Activated CD8-positive, alpha-beta memory T cell treated with anti-CD3 and anti-CD28 coated beads, Interleukin-2, amount 10 ng/mL, durations not matched to agents 7 days and 5 days (primary cell): ENCODE measurements at regions not wholly inside any gene's neighbourhood (a gene's known extent, or its start where the extent isn't known, plus 50 kb on each side); places are given as distances from the start of the nearest gene placed in this dataset.

ENCODE experiments used
- ATAC-seq: fragments of 150-1000 bp; cut with Tn5 transposase; one replicate; pipeline ENCODE4 v1.10.0; 2021; ENCODE audit warnings: moderate library complexity
- CTCF ChIA-PET: fragments of 350-600 bp; sonication (Branson Sonifier 250); formaldehyde crosslinking; loops from one replicate; lab custom pipeline; 2021; ENCODE audit warnings: antibody characterized with exemption; lab: Charles Lee
- DNase-seq: peaks from one replicate; pipeline ENCODE4 v3.0.0-alpha.2; 2020
- H3K27ac Mint-ChIP-seq: one replicate; pipeline ENCODE4 v1.8.0; 2021; ENCODE audit warnings: mild to moderate bottlenecking, mixed read lengths
- H3K27me3 Mint-ChIP-seq: one replicate; pipeline ENCODE4 v1.8.0; 2021; ENCODE audit warnings: mixed read lengths
- H3K36me3 Mint-ChIP-seq: one replicate; pipeline ENCODE4 v1.8.0; 2021; ENCODE audit warnings: mild to moderate bottlenecking, mixed read lengths
- H3K4me1 Mint-ChIP-seq: one replicate; pipeline ENCODE4 v1.8.0; 2021; ENCODE audit warnings: mixed read lengths
- H3K4me3 Mint-ChIP-seq: one replicate; pipeline ENCODE4 v1.8.0; 2021; ENCODE audit warnings: mild to moderate bottlenecking, moderate library complexity, mixed read lengths
- H3K9me3 Mint-ChIP-seq: one replicate; pipeline ENCODE4 v1.8.0; 2022; ENCODE audit warnings: low read depth, mixed read lengths

GRCh38 chr16:52812678-52813556 is 239.8 kb downstream of the CHD9NB start:
- no peak overlapping the region for H3K27ac Mint-ChIP-seq
- ATAC-seq = no peak
- CTCF ChIA-PET = no interaction called here
- no peak overlapping the region for H3K4me3 Mint-ChIP-seq
- no peaks in the 10 kb centered on the region for H3K36me3 Mint-ChIP-seq
- H3K27me3 Mint-ChIP-seq = no peaks in the 10 kb centered on the region
- no peaks in the 10 kb centered on the region for H3K4me1 Mint-ChIP-seq
- DNase-seq = no peak
- no peaks in the 10 kb centered on the region for H3K9me3 Mint-ChIP-seq

- Mint-ChIP-seq H3K36me3 (no peaks in the 10 kb centered on the region), H3K27ac (no peak overlapping the region), H3K4me3 (no peak overlapping the region), H3K9me3 (peaks cover 2% of the 10 kb centered on the region), H3K4me1 (no peaks in the 10 kb centered on the region), H3K27me3 (no peaks in the 10 kb centered on the region)
- no peak for DNase-seq
- no peak for ATAC-seq
- CTCF ChIA-PET = no interaction called here
Measured at GRCh38 chr16:52805559-52806168, 247.0 kb downstream of the CHD9NB start.

GRCh38 chr16:52800432-52800831 is 252.3 kb downstream of the CHD9NB start:
- Mint-ChIP-seq H3K27ac (no peak overlapping the region), H3K36me3 (no peaks in the 10 kb centered on the region), H3K9me3 (no peaks in the 10 kb centered on the region), H3K27me3 (no peaks in the 10 kb centered on the region), H3K4me3 (no peak overlapping the region), H3K4me1 (no peaks in the 10 kb centered on the region)
- CTCF ChIA-PET = no interaction called here
- DNase-seq (no peak), ATAC-seq (no peak)

GRCh38 chr16:52799149-52799548 is 252.2 kb upstream of the TOX3 start:
- H3K4me1 Mint-ChIP-seq = no peaks in the 10 kb centered on the region
- CTCF ChIA-PET = no interaction called here
- no peak overlapping the region for H3K4me3 Mint-ChIP-seq
- no peaks in the 10 kb centered on the region for H3K36me3 Mint-ChIP-seq
- H3K27ac Mint-ChIP-seq = no peak overlapping the region
- ATAC-seq = no peak
- no peaks in the 10 kb centered on the region for H3K27me3 Mint-ChIP-seq
- DNase-seq = no peak
- no peaks in the 10 kb centered on the region for H3K9me3 Mint-ChIP-seq

- no peak overlapping the region for H3K4me3 Mint-ChIP-seq
- ATAC-seq (no peak), DNase-seq (no peak)
- CTCF ChIA-PET = no interaction called here
- H3K27me3 Mint-ChIP-seq = no peaks in the 10 kb centered on the region
- H3K9me3 Mint-ChIP-seq = no peaks in the 10 kb centered on the region
- H3K36me3 Mint-ChIP-seq = no peaks in the 10 kb centered on the region
- H3K4me1 Mint-ChIP-seq = no peaks in the 10 kb centered on the region
- H3K27ac Mint-ChIP-seq = no peak overlapping the region
Measured at GRCh38 chr16:52787709-52788108, 240.8 kb upstream of the TOX3 start.

GRCh38 chr16:52786091-52786490 is 239.1 kb upstream of the TOX3 start:
- Mint-ChIP-seq H3K4me3 (no peak overlapping the region), H3K27ac (no peak overlapping the region), H3K27me3 (no peaks in the 10 kb centered on the region), H3K4me1 (no peaks in the 10 kb centered on the region), H3K36me3 (no peaks in the 10 kb centered on the region), H3K9me3 (no peaks in the 10 kb centered on the region)
- DNase-seq (no peak), ATAC-seq (no peak)
- CTCF ChIA-PET = no interaction called here

- no peak for ATAC-seq
- H3K9me3 Mint-ChIP-seq = no peaks in the 10 kb centered on the region
- H3K4me1 Mint-ChIP-seq = no peaks in the 10 kb centered on the region
- H3K27ac Mint-ChIP-seq = no peak overlapping the region
- H3K27me3 Mint-ChIP-seq = no peaks in the 10 kb centered on the region
- H3K4me3 Mint-ChIP-seq = no peak overlapping the region
- CTCF ChIA-PET = no interaction called here
- H3K36me3 Mint-ChIP-seq = no peaks in the 10 kb centered on the region
- no peak for DNase-seq
Measured at GRCh38 chr16:52785653-52786052, 238.7 kb upstream of the TOX3 start.

- Mint-ChIP-seq H3K9me3 (no peaks in the 10 kb centered on the region), H3K36me3 (no peaks in the 10 kb centered on the region), H3K4me3 (no peak overlapping the region), H3K4me1 (no peaks in the 10 kb centered on the region), H3K27ac (no peak overlapping the region), H3K27me3 (no peaks in the 10 kb centered on the region)
- ATAC-seq = no peak
- CTCF ChIA-PET = no interaction called here
- no peak for DNase-seq
Measured at GRCh38 chr16:52783616-52784015, 236.7 kb upstream of the TOX3 start.

GRCh38 chr16:52781005-52781630 is 234.2 kb upstream of the TOX3 start:
- H3K36me3 Mint-ChIP-seq = no peaks in the 10 kb centered on the region
- no peaks in the 10 kb centered on the region for H3K4me1 Mint-ChIP-seq
- H3K27me3 Mint-ChIP-seq = no peaks in the 10 kb centered on the region
- DNase-seq (no peak), ATAC-seq (no peak)
- H3K9me3 Mint-ChIP-seq = no peaks in the 10 kb centered on the region
- CTCF ChIA-PET = no interaction called here
- H3K27ac Mint-ChIP-seq = no peak overlapping the region
- no peak overlapping the region for H3K4me3 Mint-ChIP-seq

- no peak overlapping the region for H3K4me3 Mint-ChIP-seq
- H3K9me3 Mint-ChIP-seq = no peaks in the 10 kb centered on the region
- ATAC-seq (no peak), DNase-seq (no peak)
- CTCF ChIA-PET = no interaction called here
- no peaks in the 10 kb centered on the region for H3K27me3 Mint-ChIP-seq
- H3K27ac Mint-ChIP-seq = no peak overlapping the region
- no peaks in the 10 kb centered on the region for H3K4me1 Mint-ChIP-seq
- no peaks in the 10 kb centered on the region for H3K36me3 Mint-ChIP-seq
Measured at GRCh38 chr16:52773026-52773425, 226.1 kb upstream of the TOX3 start.

GRCh38 chr16:52770828-52771227 is 223.9 kb upstream of the TOX3 start:
- Mint-ChIP-seq H3K4me1 (no peaks in the 10 kb centered on the region), H3K4me3 (no peak overlapping the region), H3K27ac (no peak overlapping the region), H3K9me3 (no peaks in the 10 kb centered on the region), H3K27me3 (no peaks in the 10 kb centered on the region), H3K36me3 (no peaks in the 10 kb centered on the region)
- DNase-seq = no peak
- ATAC-seq = no peak
- CTCF ChIA-PET = no interaction called here

- CTCF ChIA-PET = no interaction called here
- no peaks in the 10 kb centered on the region for H3K4me1 Mint-ChIP-seq
- H3K27me3 Mint-ChIP-seq = no peaks in the 10 kb centered on the region
- ATAC-seq (no peak), DNase-seq (no peak)
- no peak overlapping the region for H3K4me3 Mint-ChIP-seq
- H3K36me3 Mint-ChIP-seq = no peaks in the 10 kb centered on the region
- H3K9me3 Mint-ChIP-seq = no peaks in the 10 kb centered on the region
- H3K27ac Mint-ChIP-seq = no peak overlapping the region
Measured at GRCh38 chr16:52758473-52758855, 211.5 kb upstream of the TOX3 start.

GRCh38 chr16:52757746-52758472 is 211.0 kb upstream of the TOX3 start:
- no peaks in the 10 kb centered on the region for H3K4me1 Mint-ChIP-seq
- no peak for DNase-seq
- ATAC-seq = no peak
- H3K4me3 Mint-ChIP-seq = no peak overlapping the region
- CTCF ChIA-PET = no interaction called here
- no peaks in the 10 kb centered on the region for H3K9me3 Mint-ChIP-seq
- no peaks in the 10 kb centered on the region for H3K27me3 Mint-ChIP-seq
- H3K36me3 Mint-ChIP-seq = no peaks in the 10 kb centered on the region
- H3K27ac Mint-ChIP-seq = no peak overlapping the region
